Activated naive CD8-positive, alpha-beta T cell (primary cell): ENCODE measurements at regions not wholly inside any gene's neighbourhood (a gene's known extent, or its start where the extent isn't known, plus 50 kb on each side); places are given as distances from the start of the nearest gene placed in this dataset.
"Not testable (repeated sequence)": the region's sequence is repeated elsewhere in the genome, so short reads cannot be mapped to it uniquely, and the experiment has no call there.

Experiments
- H3K27ac Mint-ChIP-seq: one replicate; pipeline ENCODE4 v1.8.0; 2021; ENCODE audit warnings: mixed read lengths
- H3K27me3 Mint-ChIP-seq: one replicate; pipeline ENCODE4 v1.8.0; 2021; ENCODE audit warnings: mixed read lengths
- H3K36me3 Mint-ChIP-seq: one replicate; pipeline ENCODE4 v1.8.0; 2021; ENCODE audit warnings: mixed read lengths
- H3K4me1 Mint-ChIP-seq: one replicate; pipeline ENCODE4 v1.8.0; 2021; ENCODE audit warnings: low read depth, mixed read lengths
- H3K4me3 Mint-ChIP-seq: one replicate; pipeline ENCODE4 v1.8.0; 2021; ENCODE audit warnings: mild to moderate bottlenecking, mixed read lengths
- H3K9me3 Mint-ChIP-seq: one replicate; pipeline ENCODE4 v1.8.0; 2021; ENCODE audit warnings: low read depth, mixed read lengths

DNA sequence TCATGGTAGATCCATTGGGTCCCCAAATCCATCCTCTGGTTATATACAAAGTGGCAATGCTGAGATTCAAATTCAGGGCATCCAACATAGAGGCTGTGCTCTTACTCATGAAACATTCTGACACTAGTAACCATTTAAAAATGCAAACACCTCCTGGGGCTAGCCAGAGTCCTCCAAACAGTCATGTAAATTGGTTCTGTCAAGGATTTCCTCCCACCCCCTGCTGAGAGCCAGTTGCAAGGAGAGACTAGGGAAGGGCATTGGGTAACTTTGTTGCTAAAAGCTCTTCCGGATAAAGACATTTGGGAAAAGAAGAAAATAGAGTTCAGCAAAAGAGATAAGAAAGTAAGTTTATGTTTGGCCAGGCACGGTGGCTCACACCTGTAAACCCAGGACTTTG lies 58.3 kb downstream of the ART5 start:
- not testable (repeated sequence) for H3K36me3 Mint-ChIP-seq, H3K27ac Mint-ChIP-seq, H3K9me3 Mint-ChIP-seq, H3K4me3 Mint-ChIP-seq, H3K4me1 Mint-ChIP-seq
- H3K27me3 Mint-ChIP-seq = peaks cover 14% of the 10 kb centered on the region

DNA sequence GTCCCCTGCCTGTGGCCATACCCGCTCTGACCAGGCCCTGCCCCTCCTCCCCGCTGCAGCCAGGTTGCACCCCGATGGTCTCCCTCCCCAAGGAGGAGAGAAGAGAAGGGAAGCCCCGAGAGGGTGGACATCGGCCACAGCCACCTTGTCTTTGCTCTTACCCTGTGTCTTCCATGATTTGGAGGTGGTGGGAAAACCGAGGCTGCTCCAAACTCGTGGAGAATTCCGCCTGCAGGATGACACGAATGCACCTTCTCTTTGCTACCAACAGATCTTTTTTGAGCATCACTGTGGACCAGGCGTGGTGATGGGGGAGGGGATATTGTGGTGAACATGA lies 60.4 kb downstream of the ART5 start:
- H3K27ac Mint-ChIP-seq = not testable (repeated sequence)

DNA sequence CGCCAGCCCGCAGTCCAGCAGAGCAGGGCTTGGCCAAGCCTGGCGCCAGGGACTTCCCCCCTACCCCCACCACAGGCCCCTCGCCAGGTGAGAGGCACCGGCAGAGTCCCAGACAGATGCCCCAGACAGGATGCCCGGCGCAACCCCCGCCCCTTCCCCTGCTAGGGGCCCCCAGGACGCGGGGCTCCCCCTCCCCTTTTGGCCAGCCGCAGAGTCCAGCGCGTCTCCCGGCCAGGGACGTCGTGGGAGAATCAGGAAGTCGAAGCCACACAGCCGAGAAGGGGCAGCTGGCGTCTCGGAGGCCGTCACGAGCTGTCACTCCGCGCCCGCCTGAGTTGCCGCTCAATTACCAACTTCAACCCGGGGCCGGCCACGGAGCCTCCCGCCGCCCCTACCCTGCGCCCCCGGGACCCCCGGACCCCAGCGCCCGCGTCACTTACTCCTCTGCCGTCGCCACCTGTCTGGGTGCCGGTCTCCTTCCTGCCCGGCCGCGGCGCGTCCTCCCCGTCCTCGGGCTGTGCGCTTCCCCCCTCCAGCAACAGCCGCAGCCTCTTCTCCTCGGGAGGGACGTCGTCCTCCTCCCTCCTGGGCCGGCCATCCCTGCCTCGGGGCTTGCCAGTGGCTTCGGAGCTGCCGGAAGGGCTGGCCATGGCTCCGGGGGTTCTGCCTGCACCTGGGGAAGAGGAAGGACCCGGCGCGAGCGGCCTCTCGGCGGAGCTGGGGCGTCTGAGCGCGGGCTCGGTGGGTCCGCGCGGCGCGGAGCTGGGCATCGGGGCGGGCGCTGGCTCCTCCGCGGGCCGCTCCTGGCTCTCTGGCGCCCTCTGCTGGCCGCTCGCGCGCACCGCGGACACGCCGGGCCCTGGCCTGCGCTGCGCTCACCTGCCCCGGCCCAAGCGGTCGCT lies 61.1 kb downstream of the ART5 start:
- H3K4me3 Mint-ChIP-seq, H3K27ac Mint-ChIP-seq, H3K9me3 Mint-ChIP-seq, H3K4me1 Mint-ChIP-seq, H3K36me3 Mint-ChIP-seq: not testable (repeated sequence)
- peaks cover 17% of the 10 kb centered on the region for H3K27me3 Mint-ChIP-seq

More for the DNA sequence above, 60.4 kb downstream of the ART5 start:
- not testable (repeated sequence) for H3K4me1 Mint-ChIP-seq, H3K9me3 Mint-ChIP-seq, H3K36me3 Mint-ChIP-seq
- peak overlapping the region; percentile 76 for H3K4me3 Mint-ChIP-seq
- H3K27me3 Mint-ChIP-seq = peaks cover 15% of the 10 kb centered on the region

DNA sequence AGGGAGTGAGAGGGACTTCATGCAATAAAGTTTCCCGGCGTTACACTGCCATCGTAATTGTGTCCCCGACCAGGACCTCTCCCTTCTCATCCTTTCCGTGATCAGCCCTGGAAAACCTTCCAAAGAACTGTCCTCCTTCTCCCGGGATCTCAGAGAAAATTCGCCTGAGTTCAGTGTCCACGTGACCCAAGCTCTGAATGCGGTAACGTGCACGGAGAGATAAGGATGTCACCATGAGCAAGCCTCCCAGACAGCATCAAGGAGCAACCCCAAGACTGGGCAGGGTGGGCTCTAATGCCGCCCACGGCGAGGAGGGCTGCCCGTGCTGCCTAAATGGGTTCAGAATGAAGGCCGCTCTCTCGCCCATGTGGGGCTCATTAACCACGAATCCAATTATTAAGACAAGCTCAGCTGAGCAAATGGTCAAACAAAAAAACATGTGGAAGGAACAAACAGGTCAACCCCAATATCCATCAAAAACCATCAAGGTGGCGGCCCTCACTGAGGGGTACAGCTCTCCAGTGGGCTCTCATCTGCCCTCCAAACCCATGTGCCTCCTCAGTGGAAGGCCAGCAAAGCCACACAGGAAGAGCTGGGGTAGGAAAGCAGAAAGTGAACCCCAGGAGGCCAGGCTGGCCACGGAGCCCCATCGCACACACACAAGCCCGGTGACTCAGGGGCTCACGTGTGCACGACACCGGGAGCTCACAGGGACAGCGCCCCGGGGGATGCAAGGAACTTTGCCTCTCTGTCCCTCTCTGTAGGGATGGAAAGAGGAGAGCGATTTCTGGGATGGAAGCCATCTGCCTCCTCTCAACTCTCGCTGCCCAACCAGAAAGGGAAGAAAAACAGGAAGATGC lies 62.0 kb downstream of the ART5 start:
- peaks cover 20% of the 10 kb centered on the region for H3K27me3 Mint-ChIP-seq
- H3K27ac Mint-ChIP-seq, H3K4me1 Mint-ChIP-seq, H3K36me3 Mint-ChIP-seq, H3K9me3 Mint-ChIP-seq: not testable (repeated sequence)
- H3K4me3 Mint-ChIP-seq = peak overlapping the region; percentile 75

DNA sequence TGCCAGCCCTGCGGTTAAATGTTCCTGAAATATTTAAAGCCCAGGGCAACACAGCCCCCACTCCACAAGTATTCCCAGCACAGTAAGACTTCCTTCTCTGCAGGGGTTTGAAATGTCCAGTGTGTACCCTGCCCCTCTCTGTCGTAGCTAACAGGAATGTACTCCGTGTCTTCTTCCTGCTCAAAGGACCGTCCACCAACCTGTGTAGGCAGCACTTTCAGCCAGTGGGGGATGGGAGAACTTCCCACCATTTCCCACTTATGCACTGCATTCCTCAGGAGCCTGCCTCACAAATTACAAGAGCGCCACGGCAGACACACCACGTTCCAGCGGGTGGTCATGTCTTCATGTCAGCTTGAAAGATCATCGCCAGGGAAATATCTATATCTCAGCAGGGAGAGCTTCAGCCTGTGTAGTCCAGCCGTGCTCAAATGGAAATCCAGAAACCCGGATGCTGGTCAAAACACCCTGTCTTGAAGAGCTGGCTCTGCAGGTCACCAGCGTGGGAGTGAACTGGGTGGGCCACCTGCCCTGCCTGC lies 65.7 kb downstream of the ART5 start:
- H3K9me3 Mint-ChIP-seq, H3K4me3 Mint-ChIP-seq, H3K27ac Mint-ChIP-seq, H3K4me1 Mint-ChIP-seq, H3K36me3 Mint-ChIP-seq: not testable (repeated sequence)
- H3K27me3 Mint-ChIP-seq = peaks cover 13% of the 10 kb centered on the region

DNA sequence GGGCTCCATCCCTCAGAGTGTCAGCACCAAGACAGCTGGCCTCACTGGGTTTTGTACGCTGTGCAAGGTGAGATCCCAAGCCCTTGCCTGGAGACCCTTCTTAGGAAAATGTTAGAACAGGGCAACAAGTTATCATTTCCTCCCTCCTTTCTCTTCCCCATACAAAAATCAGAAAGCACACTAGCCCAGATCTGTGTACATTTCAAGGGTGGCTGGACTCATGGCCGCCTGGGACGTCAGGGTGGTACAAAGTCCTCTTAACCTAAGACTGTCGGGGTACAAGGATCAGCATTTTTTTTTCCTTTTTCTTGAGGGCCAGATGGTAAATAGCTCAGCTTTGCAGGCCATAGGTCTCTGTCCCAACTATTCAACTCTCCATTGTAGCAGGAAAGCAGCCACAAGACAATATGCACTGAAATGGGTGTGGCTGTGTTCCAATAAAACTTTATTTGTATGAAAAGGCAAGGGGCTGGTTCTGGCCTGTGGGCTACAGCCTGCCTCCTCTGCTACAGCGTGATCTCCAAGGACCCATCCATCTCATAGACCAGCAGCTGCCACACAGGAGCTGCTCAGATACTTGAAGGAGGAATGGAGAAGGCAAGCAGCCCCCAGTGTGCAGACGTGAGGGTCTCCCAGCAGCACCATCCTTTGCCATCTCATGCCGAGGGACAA lies 68.7 kb downstream of the ART5 start:
- not testable (repeated sequence) for H3K4me3 Mint-ChIP-seq, H3K27ac Mint-ChIP-seq, H3K36me3 Mint-ChIP-seq, H3K27me3 Mint-ChIP-seq, H3K4me1 Mint-ChIP-seq, H3K9me3 Mint-ChIP-seq

DNA sequence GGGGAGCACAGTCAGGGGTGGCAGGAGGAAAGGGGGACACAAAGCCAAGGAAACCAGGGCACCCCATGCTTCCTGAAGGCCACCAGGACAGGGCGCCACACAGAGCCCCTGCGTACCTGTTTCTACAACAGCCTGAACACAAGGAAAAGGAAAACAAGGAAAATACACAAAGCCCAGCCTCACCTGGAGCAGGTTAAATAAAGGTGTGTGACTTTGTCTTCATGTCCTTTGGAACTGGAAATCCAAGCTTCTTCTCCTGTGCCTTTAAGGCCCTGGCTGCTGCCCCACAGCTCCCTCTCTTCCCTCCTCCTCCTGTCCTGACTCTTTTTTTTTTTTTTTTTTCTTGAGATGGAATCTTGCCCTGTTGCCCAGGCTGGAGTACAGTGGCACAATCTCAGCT lies 70.0 kb downstream of the ART5 start:
- not testable (repeated sequence) for H3K27ac Mint-ChIP-seq, H3K4me1 Mint-ChIP-seq, H3K9me3 Mint-ChIP-seq, H3K36me3 Mint-ChIP-seq, H3K4me3 Mint-ChIP-seq, H3K27me3 Mint-ChIP-seq

DNA sequence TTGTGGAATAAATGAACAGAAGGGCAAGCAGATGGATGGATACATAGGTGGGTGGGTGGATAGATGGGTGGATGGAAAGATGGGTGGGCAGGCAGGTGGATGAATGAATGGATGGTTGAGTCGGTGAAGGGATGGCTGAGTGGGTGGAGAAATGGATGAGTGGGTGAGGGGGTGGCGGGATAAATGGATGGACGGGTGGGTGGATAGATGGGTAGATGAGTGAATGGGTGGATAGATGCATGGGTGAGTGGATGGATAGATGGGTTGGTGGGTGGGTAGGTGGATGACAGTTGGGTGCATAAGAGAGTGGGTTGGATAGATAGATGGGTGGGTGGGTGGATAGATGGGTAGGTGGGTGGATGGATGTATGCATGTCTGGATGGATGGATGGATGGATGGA lies 76.0 kb downstream of the ART5 start:
- not testable (repeated sequence) for H3K9me3 Mint-ChIP-seq, H3K27ac Mint-ChIP-seq, H3K4me3 Mint-ChIP-seq, H3K4me1 Mint-ChIP-seq, H3K36me3 Mint-ChIP-seq
- peaks cover 12% of the 10 kb centered on the region for H3K27me3 Mint-ChIP-seq

DNA sequence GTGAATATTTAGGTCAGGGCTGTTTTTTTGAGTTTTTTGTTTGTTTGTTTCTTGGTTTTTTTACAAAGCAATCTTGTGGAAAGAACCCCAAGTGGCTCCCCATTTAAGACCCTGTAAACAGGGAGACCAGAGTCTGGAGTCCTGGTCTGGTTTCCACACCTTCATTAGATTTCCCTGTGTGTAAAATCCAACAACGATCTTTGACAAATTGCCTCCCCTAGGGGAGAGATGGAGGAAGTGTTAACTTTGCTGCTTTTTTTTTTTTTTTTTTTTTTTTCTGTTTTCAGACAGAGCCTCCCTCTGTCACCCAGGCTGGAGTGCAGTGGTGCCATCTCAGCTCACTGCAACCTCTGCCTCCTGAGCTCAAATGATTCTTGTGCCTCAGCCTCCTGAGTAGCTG lies 77.4 kb downstream of the ART5 start:
- not testable (repeated sequence) for H3K4me3 Mint-ChIP-seq, H3K36me3 Mint-ChIP-seq, H3K27ac Mint-ChIP-seq, H3K9me3 Mint-ChIP-seq, H3K4me1 Mint-ChIP-seq
- H3K27me3 Mint-ChIP-seq = peaks cover 14% of the 10 kb centered on the region

DNA sequence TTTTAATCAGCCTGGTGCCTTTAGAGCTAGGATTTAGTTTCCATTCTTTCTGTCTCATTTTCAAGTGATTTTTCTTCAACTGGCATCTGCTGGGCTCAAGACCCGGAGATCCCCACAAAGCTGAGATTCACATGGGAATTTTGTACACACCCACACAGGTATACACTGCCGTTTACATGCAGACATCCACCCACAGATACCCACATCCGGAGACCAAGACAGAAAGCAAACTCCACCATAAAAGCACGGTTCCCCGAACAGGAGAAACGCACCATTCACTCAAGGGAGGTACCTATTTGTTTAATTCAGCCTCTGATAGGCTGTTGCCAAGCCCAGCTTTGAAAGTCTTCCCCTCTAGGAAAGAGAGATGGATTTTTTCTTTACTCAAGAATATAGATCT lies 87.2 kb downstream of the ART5 start:
- not testable (repeated sequence) for H3K9me3 Mint-ChIP-seq, H3K36me3 Mint-ChIP-seq, H3K27me3 Mint-ChIP-seq, H3K4me1 Mint-ChIP-seq, H3K4me3 Mint-ChIP-seq
- peak overlapping the region; percentile 66 for H3K27ac Mint-ChIP-seq

DNA sequence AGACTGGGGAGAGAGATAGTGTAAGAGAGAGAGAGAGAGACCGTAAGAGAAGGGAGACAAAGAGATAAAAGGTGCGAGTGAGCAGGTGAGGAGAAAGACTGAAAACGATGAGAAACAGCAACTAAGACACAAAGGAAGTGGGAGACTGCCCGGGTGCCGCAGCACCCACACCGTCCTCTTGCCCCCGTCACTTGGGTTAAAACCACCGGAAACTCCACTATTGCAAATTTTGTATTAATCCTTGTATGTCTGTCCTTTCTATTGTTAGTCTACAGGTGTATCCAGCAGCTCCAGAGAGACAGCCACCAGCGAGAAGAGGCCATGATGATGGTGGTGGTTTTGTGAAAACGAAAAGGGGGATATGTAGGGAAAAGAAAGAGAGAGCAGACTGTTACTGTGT lies 96.8 kb downstream of the ART5 start:
- Mint-ChIP-seq H3K4me3 (peak overlapping the region; percentile 48), H3K27me3 (peaks cover 12% of the 10 kb centered on the region), H3K27ac (peak overlapping the region; percentile 70)
- H3K4me1 Mint-ChIP-seq, H3K9me3 Mint-ChIP-seq, H3K36me3 Mint-ChIP-seq: not testable (repeated sequence)

DNA sequence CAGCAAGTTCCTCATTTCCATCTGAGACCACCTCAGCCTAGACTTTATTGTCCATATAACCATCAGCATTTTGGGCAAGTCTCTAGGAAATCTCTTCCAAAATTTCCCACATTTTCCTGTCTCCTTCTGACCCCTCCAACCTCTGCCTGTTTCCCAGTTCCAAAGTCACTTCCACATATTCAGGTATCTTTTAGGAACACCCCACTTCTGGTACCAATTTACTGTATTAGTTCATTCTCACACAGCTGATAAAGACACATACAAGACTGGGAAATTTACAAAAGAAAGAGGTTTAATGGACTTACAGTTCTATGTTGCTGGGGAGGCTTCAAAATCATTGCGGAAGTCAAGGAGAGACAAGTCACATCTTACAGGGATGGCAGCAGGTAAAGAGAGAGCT lies 103.6 kb downstream of the ART5 start:
- peaks cover 12% of the 10 kb centered on the region for H3K9me3 Mint-ChIP-seq
- H3K4me3 Mint-ChIP-seq, H3K4me1 Mint-ChIP-seq, H3K27ac Mint-ChIP-seq, H3K36me3 Mint-ChIP-seq: not testable (repeated sequence)
- H3K27me3 Mint-ChIP-seq = peaks cover 18% of the 10 kb centered on the region

DNA sequence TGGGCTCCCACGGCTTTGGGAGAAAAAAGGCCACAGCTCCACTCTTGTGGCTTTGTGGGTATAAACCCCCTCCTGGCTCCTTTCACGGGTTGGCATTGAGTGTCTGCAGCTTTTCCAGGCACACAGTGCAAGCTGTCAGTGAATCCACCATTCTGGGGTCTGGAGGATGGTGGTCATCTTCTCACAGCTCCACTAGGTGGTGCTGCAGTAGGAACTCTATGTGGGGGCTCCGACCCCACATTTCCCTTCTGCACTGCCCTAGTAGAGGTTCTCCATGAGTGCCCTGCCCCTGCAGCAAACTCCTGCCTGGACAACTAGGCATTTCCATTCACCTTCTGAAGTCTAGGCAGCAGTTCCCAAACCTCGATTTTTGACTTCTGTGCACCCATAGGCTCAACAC lies 104.5 kb downstream of the ART5 start:
- H3K27ac Mint-ChIP-seq, H3K4me3 Mint-ChIP-seq, H3K36me3 Mint-ChIP-seq, H3K4me1 Mint-ChIP-seq: not testable (repeated sequence)
- Mint-ChIP-seq H3K9me3 (peaks cover 12% of the 10 kb centered on the region), H3K27me3 (peaks cover 18% of the 10 kb centered on the region)

DNA sequence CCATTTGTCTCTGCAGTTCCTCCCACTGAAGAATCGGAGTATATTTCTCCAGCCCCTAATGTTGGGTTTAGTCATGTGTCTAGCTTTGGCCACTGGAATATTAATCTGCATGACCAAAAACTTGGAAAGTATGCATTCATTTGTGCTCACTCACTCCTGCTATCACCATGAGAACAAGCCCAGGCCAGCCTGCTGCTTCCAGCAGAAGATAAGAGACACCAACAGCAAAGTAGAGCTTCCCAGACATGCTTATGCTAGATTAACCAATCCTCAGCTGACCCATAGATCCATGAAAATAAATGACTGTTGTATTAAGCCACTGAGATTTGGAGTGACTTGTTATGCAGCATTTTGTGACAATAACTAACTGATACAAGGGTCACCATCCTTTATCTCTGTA lies 108.8 kb downstream of the ART5 start:
- not testable (repeated sequence) for H3K4me1 Mint-ChIP-seq, H3K27ac Mint-ChIP-seq, H3K9me3 Mint-ChIP-seq, H3K4me3 Mint-ChIP-seq, H3K36me3 Mint-ChIP-seq
- H3K27me3 Mint-ChIP-seq = peaks cover 18% of the 10 kb centered on the region

DNA sequence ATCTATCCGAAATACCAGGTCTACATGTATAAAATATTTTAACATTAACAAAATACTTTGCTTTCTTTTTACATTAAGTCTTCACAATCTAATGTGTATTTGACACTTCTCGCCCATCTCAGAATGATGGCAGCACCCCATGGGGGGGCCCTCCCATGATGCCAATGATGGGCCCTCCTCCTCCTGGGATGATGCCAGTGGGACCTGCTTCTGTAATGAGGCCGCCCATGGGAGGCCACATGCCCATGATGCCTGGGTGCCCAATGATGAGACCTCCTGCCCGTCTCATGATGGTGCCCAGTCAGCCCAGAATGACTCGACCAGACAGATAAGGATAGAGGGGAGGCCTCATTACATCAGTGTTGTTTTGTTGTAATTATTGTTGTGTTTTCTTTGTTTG lies 110.5 kb downstream of the ART5 start:
- H3K27ac Mint-ChIP-seq = not testable (repeated sequence)

More for the DNA sequence above, 110.5 kb downstream of the ART5 start:
- not testable (repeated sequence) for H3K4me1 Mint-ChIP-seq, H3K4me3 Mint-ChIP-seq, H3K36me3 Mint-ChIP-seq, H3K9me3 Mint-ChIP-seq
- peaks cover 13% of the 10 kb centered on the region for H3K27me3 Mint-ChIP-seq
